ENCODE measurements at regions not wholly inside any gene's neighbourhood (a gene's known extent, or its start where the extent isn't known, plus 50 kb on each side); places are given as distances from the start of the nearest gene placed in this dataset.

DNA sequence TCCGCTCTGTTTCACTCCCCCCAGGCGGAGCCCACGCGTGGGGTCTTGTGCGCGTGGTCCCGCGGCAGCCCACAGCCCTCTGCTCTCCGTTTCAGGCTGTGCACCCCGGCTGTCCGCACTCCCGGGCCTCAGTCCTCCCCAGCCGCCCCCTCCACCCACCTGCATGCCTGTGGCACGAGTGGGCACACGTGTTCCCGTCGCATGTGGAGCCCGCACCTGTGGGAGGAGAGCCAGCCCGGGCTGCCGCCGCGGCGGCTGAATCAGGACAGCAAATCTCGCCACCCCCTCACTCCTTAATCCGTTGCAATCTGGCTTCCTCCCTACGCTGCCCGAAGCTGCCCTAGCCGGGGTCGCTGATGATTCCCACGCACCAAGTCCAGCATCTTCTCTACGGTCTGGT, 69.9 kb upstream of the GRIN2A start:
- TF ChIP-seq, protein P1, sequence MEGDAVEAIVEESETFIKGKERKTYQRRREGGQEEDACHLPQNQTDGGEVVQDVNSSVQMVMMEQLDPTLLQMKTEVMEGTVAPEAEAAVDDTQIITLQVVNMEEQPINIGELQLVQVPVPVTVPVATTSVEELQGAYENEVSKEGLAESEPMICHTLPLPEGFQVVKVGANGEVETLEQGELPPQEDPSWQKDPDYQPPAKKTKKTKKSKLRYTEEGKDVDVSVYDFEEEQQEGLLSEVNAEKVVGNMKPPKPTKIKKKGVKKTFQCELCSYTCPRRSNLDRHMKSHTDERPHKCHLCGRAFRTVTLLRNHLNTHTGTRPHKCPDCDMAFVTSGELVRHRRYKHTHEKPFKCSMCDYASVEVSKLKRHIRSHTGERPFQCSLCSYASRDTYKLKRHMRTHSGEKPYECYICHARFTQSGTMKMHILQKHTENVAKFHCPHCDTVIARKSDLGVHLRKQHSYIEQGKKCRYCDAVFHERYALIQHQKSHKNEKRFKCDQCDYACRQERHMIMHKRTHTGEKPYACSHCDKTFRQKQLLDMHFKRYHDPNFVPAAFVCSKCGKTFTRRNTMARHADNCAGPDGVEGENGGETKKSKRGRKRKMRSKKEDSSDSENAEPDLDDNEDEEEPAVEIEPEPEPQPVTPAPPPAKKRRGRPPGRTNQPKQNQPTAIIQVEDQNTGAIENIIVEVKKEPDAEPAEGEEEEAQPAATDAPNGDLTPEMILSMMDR (IDR thresholded peaks at IDR 0.05), result no peak
- TF ChIP-seq POLR2A (IDR thresholded peaks at IDR 0.05) (no peak), POLR2AphosphoS5 (IDR thresholded peaks at IDR 0.05; ENCODE audit: insufficient read depth in 1 of 2, low read depth in 1 of 2) (no peak)
